ENCODE measurements at regions not wholly inside any gene's neighbourhood (a gene's known extent, or its start where the extent isn't known, plus 50 kb on each side); places are given as distances from the start of the nearest gene placed in this dataset.

- no peak for DNase-seq (ENCODE audit: low read depth)
- Histone ChIP-seq H3K4me3 (ENCODE audit: low read depth, low read length) (no peak overlapping the region), H3K27me3 (ENCODE audit: control insufficient read depth, insufficient read depth, low read length) (peaks cover 6% of the 10 kb centered on the region), H3K36me3 (ENCODE audit: control insufficient read depth, insufficient read depth, low read length) (no peaks in the 10 kb centered on the region)
- TF ChIP-seq, protein P1, sequence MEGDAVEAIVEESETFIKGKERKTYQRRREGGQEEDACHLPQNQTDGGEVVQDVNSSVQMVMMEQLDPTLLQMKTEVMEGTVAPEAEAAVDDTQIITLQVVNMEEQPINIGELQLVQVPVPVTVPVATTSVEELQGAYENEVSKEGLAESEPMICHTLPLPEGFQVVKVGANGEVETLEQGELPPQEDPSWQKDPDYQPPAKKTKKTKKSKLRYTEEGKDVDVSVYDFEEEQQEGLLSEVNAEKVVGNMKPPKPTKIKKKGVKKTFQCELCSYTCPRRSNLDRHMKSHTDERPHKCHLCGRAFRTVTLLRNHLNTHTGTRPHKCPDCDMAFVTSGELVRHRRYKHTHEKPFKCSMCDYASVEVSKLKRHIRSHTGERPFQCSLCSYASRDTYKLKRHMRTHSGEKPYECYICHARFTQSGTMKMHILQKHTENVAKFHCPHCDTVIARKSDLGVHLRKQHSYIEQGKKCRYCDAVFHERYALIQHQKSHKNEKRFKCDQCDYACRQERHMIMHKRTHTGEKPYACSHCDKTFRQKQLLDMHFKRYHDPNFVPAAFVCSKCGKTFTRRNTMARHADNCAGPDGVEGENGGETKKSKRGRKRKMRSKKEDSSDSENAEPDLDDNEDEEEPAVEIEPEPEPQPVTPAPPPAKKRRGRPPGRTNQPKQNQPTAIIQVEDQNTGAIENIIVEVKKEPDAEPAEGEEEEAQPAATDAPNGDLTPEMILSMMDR (IDR thresholded peaks at IDR 0.05; ENCODE audit: insufficient read depth, low read depth, low read length), result no peak
- ChIA-PET POLR2A (no interaction called here), CTCF (no interaction called here)
Observed at GRCh38 chr12:132392389-132393244, 63.2 kb upstream of the GALNT9 start.

DNA sequence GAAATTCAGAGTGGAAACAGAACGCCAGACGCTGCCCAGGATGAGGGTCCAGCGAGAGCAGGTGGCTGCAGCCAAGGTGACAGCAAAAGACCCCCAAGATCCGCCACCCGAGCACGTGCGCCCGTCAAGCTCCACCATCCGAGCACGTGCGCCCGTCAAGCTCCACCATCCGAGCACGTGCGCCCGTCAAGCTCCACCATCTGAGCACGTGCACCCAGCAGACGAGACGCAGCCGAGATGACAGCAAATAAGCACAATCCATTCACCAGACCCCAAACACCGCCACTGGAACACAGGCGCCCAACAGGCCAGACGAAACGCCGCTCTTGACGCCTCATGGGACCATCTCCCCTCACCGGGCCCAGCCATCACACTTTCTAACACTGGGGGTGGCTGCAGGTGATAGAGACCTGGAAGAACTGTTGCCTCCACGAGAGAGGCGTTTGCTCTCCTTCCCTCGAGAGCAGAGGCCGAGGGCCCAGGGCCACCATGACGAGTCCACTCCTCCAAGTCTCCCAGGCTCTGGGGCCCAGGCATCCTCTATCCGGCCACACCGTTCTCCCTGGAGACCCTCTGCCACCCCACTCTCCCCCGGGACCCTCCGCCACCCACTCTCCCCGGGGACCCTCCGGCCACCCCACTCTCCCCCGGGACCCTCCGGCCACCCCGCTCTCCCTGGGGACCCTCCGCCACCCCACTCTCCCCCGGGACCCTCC is 62.1 kb upstream of the GALNT9 start:
- TF ChIP-seq, protein P1 (IDR thresholded peaks at IDR 0.05; ENCODE audit: insufficient read depth, low read depth, low read length), result no peak
- H3K4me3 ChIP-seq (ENCODE audit: low read depth, low read length), result no peak overlapping the region
- peaks cover 11% of the 10 kb centered on the region for H3K27me3 ChIP-seq (ENCODE audit: control insufficient read depth, insufficient read depth, low read length)
- DNase-seq (ENCODE audit: low read depth), result no peak
- POLR2A ChIA-PET, result no interaction called here
- no peaks in the 10 kb centered on the region for H3K36me3 ChIP-seq (ENCODE audit: control insufficient read depth, insufficient read depth, low read length)
- CTCF ChIA-PET, result no interaction called here

GRCh38 chr12:132390287-132391076 is 61.1 kb upstream of the GALNT9 start:
- Histone ChIP-seq H3K36me3 (ENCODE audit: control insufficient read depth, insufficient read depth, low read length) (no peaks in the 10 kb centered on the region), H3K27me3 (ENCODE audit: control insufficient read depth, insufficient read depth, low read length) (peaks cover 20% of the 10 kb centered on the region), H3K4me3 (ENCODE audit: low read depth, low read length) (no peak overlapping the region)
- ChIA-PET CTCF (no interaction called here), POLR2A (no interaction called here)
- TF ChIP-seq, protein P1 (IDR thresholded peaks at IDR 0.05; ENCODE audit: insufficient read depth, low read depth, low read length), result no peak
- no peak for DNase-seq (ENCODE audit: low read depth)

DNA sequence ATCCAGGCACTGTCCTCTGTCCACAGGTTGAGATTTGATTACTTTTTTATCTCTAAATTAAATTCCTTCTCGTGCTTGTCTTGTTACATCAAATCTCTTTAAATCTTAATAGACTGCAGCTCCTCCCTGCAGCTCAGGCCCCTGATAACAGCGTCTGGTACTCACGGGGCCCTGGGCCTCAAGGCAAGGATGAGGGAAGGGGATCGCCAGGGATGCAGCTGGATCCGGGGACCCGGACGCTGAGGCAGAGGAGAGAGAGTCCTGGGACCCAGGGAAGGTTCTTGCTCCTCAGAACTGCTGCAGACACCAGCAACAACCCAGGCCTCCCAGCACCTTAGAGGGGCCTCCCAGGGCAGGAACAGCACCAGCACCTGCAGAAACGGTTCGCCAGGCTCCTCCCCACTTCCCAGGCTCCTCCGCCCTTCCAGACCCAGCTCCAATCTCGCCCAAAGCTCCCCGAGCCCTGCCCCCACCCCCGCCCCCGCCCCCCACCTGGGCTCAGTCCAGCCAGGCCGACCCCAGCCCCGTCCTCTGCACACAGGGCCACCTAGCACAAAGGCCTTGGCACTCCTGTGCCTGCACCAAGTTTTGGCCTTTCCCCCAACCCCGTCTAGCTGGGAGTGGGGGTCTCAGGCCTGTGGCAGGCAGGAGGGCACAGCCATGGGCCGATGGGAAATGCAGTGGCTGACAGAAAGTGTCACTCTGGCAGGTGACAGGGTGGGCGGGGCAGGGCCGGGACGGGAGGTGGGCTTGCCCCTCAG is 60.3 kb upstream of the GALNT9 start:
- Histone ChIP-seq H3K36me3 (ENCODE audit: control insufficient read depth, insufficient read depth, low read length) (no peaks in the 10 kb centered on the region), H3K27me3 (ENCODE audit: control insufficient read depth, insufficient read depth, low read length) (peaks cover 27% of the 10 kb centered on the region), H3K4me3 (ENCODE audit: low read depth, low read length) (no peak overlapping the region)
- ChIA-PET POLR2A (no interaction called here), CTCF (no interaction called here)
- TF ChIP-seq, protein P1 (IDR thresholded peaks at IDR 0.05; ENCODE audit: insufficient read depth, low read depth, low read length), result no peak
- no peak for DNase-seq (ENCODE audit: low read depth)
